Liver (tissue), 8 donors: ENCODE measurements at regions not wholly inside any gene's neighbourhood (a gene's known extent, or its start where the extent isn't known, plus 50 kb on each side); places are given as distances from the start of the nearest gene placed in this dataset.

Experiments used
- DNase-seq: peaks from one replicate; pipeline ENCODE4 v3.0.0-alpha.2; 2017; ENCODE audit warnings: low spot score
- H3K27ac ChIP-seq, 2 donors: one replicate each; pipeline ENCODE4 v1.7.0; 2013; ENCODE audit warnings: inconsistent platforms in 2 of 2, low read length in 2 of 2, control low read depth in 1 of 2, low read depth in 1 of 2, mild to moderate bottlenecking in 1 of 2
- H3K27me3 ChIP-seq, 4 donors: one replicate each; pipeline versions ENCODE4 v1.6.1 to v1.7.0; 2013; ENCODE audit warnings: low read length in 3 of 4, inconsistent platforms in 1 of 4, mild to moderate bottlenecking in 1 of 4, moderate library complexity in 1 of 4; ENCODE audit not compliant: control insufficient read depth in 4 of 4, insufficient read depth in 4 of 4
- H3K36me3 ChIP-seq, 4 donors: one replicate each; pipeline versions ENCODE4 v1.6.1 to v1.7.0; 2013; ENCODE audit warnings: low read length in 3 of 4, mild to moderate bottlenecking in 3 of 4, low read depth in 1 of 4, moderate library complexity in 1 of 4; ENCODE audit not compliant: control insufficient read depth in 4 of 4, insufficient read depth in 3 of 4
- H3K4me1 ChIP-seq, 4 donors: one replicate each; pipeline versions ENCODE4 v1.6.1 to v1.7.0; 2013; ENCODE audit warnings: low read length in 3 of 4, mild to moderate bottlenecking in 3 of 4, moderate library complexity in 1 of 4; ENCODE audit not compliant: control insufficient read depth in 4 of 4, insufficient read depth in 4 of 4
- H3K4me3 ChIP-seq, 3 donors: one replicate each; pipeline versions ENCODE4 v1.6.1 to v1.7.0; 2013; ENCODE audit warnings: low read length in 3 of 3, control low read depth in 1 of 3, low read depth in 1 of 3, mild to moderate bottlenecking in 1 of 3
- H3K9ac ChIP-seq, 2 donors: one replicate each; pipeline ENCODE4 v1.7.0; 2013; ENCODE audit warnings: low read length in 2 of 2, mild to moderate bottlenecking in 2 of 2, moderate library complexity in 2 of 2, control low read depth in 1 of 2, low read depth in 1 of 2
- H3K9me3 ChIP-seq, 4 donors: one replicate each; pipeline versions ENCODE4 v1.6.1 to v1.7.0; 2013; ENCODE audit warnings: low read length in 3 of 4; ENCODE audit not compliant: control insufficient read depth in 4 of 4
- ATF3 ChIP-seq: IDR thresholded peaks from 2 replicates; pipeline ENCODE4 v1.6.1; 2016; ENCODE audit warnings: antibody characterized with exemption
- CTCF ChIP-seq: fragments of 150-350 bp; IDR thresholded peaks from 2 replicates; pipeline ENCODE4 v1.5.1; 2017; ENCODE audit warnings: improper control_type of control experiment, low read depth, low read length; ENCODE audit not compliant: missing input control
- EGR1 ChIP-seq, 2 donors: IDR thresholded peaks; 2 replicates each; pipeline ENCODE4 v1.6.1; 2016 to 2018; ENCODE audit warnings: antibody characterized with exemption in 2 of 2, low read depth in 2 of 2
- FOXA1 ChIP-seq: IDR thresholded peaks from 2 replicates; pipeline ENCODE4 v1.6.1; 2016; ENCODE audit warnings: antibody characterized with exemption
- FOXA2 ChIP-seq: IDR thresholded peaks from 2 replicates; pipeline ENCODE4 v1.6.1; 2016; ENCODE audit warnings: antibody characterized with exemption
- GABPA ChIP-seq, 2 donors: IDR thresholded peaks in 1 of 2; conservative IDR thresholded peaks in 1 of 2; 2 replicates each; pipeline ENCODE4 v1.6.1; 2016; ENCODE audit warnings: antibody characterized with exemption in 2 of 2, mild to moderate bottlenecking in 1 of 2, moderate library complexity in 1 of 2
- HNF4A ChIP-seq, 2 donors: conservative IDR thresholded peaks; 2 replicates each; pipeline ENCODE4 v1.6.1; 2016; ENCODE audit warnings: antibody characterized with exemption in 2 of 2, mild to moderate bottlenecking in 2 of 2
- HNF4G ChIP-seq: IDR thresholded peaks from 2 replicates; pipeline ENCODE4 v1.6.1; 2016; ENCODE audit warnings: antibody characterized with exemption
- JUND ChIP-seq, 2 donors: IDR thresholded peaks; 2 replicates each; pipeline ENCODE4 v1.6.1; 2016; ENCODE audit warnings: antibody characterized with exemption in 2 of 2
- MAX ChIP-seq: IDR thresholded peaks from 2 replicates; pipeline ENCODE4 v1.6.1; 2016; ENCODE audit warnings: antibody characterized with exemption
- NR2F2 ChIP-seq: IDR thresholded peaks from 2 replicates; pipeline ENCODE4 v1.6.1; 2016; ENCODE audit warnings: antibody characterized with exemption
- RAD21 ChIP-seq, 2 donors: IDR thresholded peaks; 2 replicates each; pipeline ENCODE4 v1.6.1; 2016; ENCODE audit warnings: antibody characterized with exemption in 2 of 2, mild to moderate bottlenecking in 2 of 2
- REST ChIP-seq: IDR thresholded peaks from 2 replicates; pipeline ENCODE4 v1.6.1; 2016; ENCODE audit warnings: antibody characterized with exemption, mild to moderate bottlenecking
- RXRA ChIP-seq, 2 donors: IDR thresholded peaks; 2 replicates each; pipeline ENCODE4 v1.6.1; 2017 to 2018; ENCODE audit warnings: antibody characterized with exemption in 2 of 2, mild to moderate bottlenecking in 1 of 2
- SP1 ChIP-seq: IDR thresholded peaks from 2 replicates; pipeline ENCODE4 v1.6.1; 2018; ENCODE audit warnings: antibody characterized with exemption, mild to moderate bottlenecking
- TAF1 ChIP-seq: conservative IDR thresholded peaks from 2 replicates; pipeline ENCODE4 v1.6.1; 2016; ENCODE audit warnings: antibody characterized with exemption, mild to moderate bottlenecking
- YY1 ChIP-seq: IDR thresholded peaks from 2 replicates; pipeline ENCODE4 v1.6.1; 2016; ENCODE audit warnings: antibody characterized with exemption, mild to moderate bottlenecking
- ZBTB33 ChIP-seq: IDR thresholded peaks from 2 replicates; pipeline ENCODE4 v1.6.1; 2016; ENCODE audit warnings: antibody characterized with exemption
- WGBS: extraction: QIAGEN DNeasy Blood & Tissue Kit; methylation state at CpG from one replicate; pipeline ENCODE4 v1.1.7; 2013; 5-methylcytosine and 5-hydroxymethylcytosine counted together
- donor health status: healthy.
- donor health status: healthy.
- donor health status: healthy.
- donor health status: healthy.
- donor health status: healthy.

GRCh38 chr9:113764572-113764971 is 111.5 kb upstream of the ZNF618 start:
- H3K27me3 ChIP-seq: no peaks in the 10 kb centered on the region
- no peaks in the 10 kb centered on the region for H3K36me3 ChIP-seq
- DNase-seq: no peak
- no peak overlapping the region for H3K27ac ChIP-seq
- H3K9me3 ChIP-seq: no peaks in the 10 kb centered on the region
- no peak overlapping the region for H3K4me3 ChIP-seq
- 84% methylated on average over 1 of the region's 1 CpG for WGBS
- TF ChIP-seq MAX (no peak), RAD21 (IDR thresholded peaks at IDR 0.05) (no peak), SP1 (no peak), EGR1 (IDR thresholded peaks at IDR 0.05; ENCODE audit: low read depth in 2 of 2) (no peak), GABPA (IDR thresholded peaks at IDR 0.05 in 1 of 2, conservative IDR thresholded peaks at IDR 0.05 in 1 of 2) (no peak), YY1 (no peak)
- no peaks in the 10 kb centered on the region for H3K4me1 ChIP-seq
- H3K9ac ChIP-seq: no peak overlapping the region

- Histone ChIP-seq H3K4me3 (no peak overlapping the region), H3K9ac (no peak overlapping the region), H3K4me1 (no peaks in the 10 kb centered on the region), H3K9me3 (no peaks in the 10 kb centered on the region), H3K36me3 (no peaks in the 10 kb centered on the region), H3K27me3 (no peaks in the 10 kb centered on the region), H3K27ac (no peak overlapping the region)
- WGBS: 68% methylated on average over 1 of the region's 1 CpG
- DNase-seq: no peak
- no peak for TF ChIP-seq CTCF
- no peak for TF ChIP-seq HNF4A (conservative IDR thresholded peaks at IDR 0.05)
- no peak for TF ChIP-seq RAD21 (IDR thresholded peaks at IDR 0.05)
- TF ChIP-seq FOXA1: no peak
- TF ChIP-seq YY1: no peak
- TF ChIP-seq MAX: no peak
- no peak for TF ChIP-seq REST
- TF ChIP-seq HNF4G: no peak
- no peak for TF ChIP-seq RXRA (IDR thresholded peaks at IDR 0.05)
- TF ChIP-seq FOXA2: no peak
- no peak for TF ChIP-seq GABPA (IDR thresholded peaks at IDR 0.05 in 1 of 2, conservative IDR thresholded peaks at IDR 0.05 in 1 of 2)
- TF ChIP-seq SP1: no peak
- TF ChIP-seq TAF1: no peak
- TF ChIP-seq ZBTB33: no peak
- TF ChIP-seq ATF3: no peak
- TF ChIP-seq EGR1 (IDR thresholded peaks at IDR 0.05; ENCODE audit: low read depth in 2 of 2): no peak
- TF ChIP-seq JUND (IDR thresholded peaks at IDR 0.05): no peak
- TF ChIP-seq NR2F2: no peak
Observed at GRCh38 chr9:113769412-113769811, 106.7 kb upstream of the ZNF618 start.
